GM12878 (cell line): ENCODE measurements at regions not wholly inside any gene's neighbourhood (a gene's known extent, or its start where the extent isn't known, plus 50 kb on each side); places are given as distances from the start of the nearest gene placed in this dataset.

Experiments used
- ATAC-seq: fragments of 200-7000 bp; cut with Tn5 transposase; 3 replicates; pipeline ENCODE4 v1.9.1; 2020; ENCODE audit warnings: mild to moderate bottlenecking, moderate library complexity
- BruUV-seq: library from RNA; stranded (reverse); fragments of 400-500 nt; replicated peaks from 2 replicates; lab custom pipeline; 2021; lab: Mats Ljungman, UMichigan
- CTCF ChIA-PET: fragments of 300-600 bp; sonication (Branson Sonifier 250); formaldehyde crosslinking; extraction: SDS; loops from one replicate; lab custom pipeline; 2021; ENCODE audit warnings: inconsistent platforms; lab: Yijun Ruan, JAX
- POLR2A ChIA-PET: fragments of 350-600 bp; formaldehyde crosslinking; extraction: SDS; loops from one replicate; lab custom pipeline; 2021; ENCODE audit warnings: inconsistent platforms; lab: Charles Lee
- RAD21 ChIA-PET: fragments of 300-600 bp; sonication (Branson Sonifier 250); formaldehyde crosslinking; loops from one replicate; lab custom pipeline; 2023; ENCODE audit warnings: antibody characterized with exemption; ENCODE audit not compliant: unreplicated experiment; lab: Charles Lee
- SMC1A ChIA-PET: fragments of 300-600 bp; sonication (Branson Sonifier 250); formaldehyde crosslinking; loops from one replicate; lab custom pipeline; 2023; ENCODE audit not compliant: unreplicated experiment, uncharacterized antibody; lab: Charles Lee
- DNase-seq: peaks from one replicate; pipeline ENCODE4 v3.0.0-alpha.2; 2011; ENCODE audit warnings: low read depth, low spot score
- FAIRE-seq: peaks from 3 replicates; lab custom pipeline; 2011; peaks lifted over from hg19 to GRCh38; lab: Jason Lieb, UNC
- H2AFZ ChIP-seq: 2 replicates; pipeline ENCODE4 v1.6.0; 2011; ENCODE audit warnings: low read depth, low read length, control low read depth; ENCODE audit not compliant: control insufficient read depth
- H3K27ac ChIP-seq: 2 replicates; pipeline ENCODE4 v1.5.1; 2011; ENCODE audit warnings: control low read depth; ENCODE audit not compliant: control insufficient read depth, insufficient read depth
- H3K27me3 ChIP-seq, 2 experiments: replicated peaks in 1 of 2; 2 replicates each; pipeline versions ENCODE4 v1.6.0 to v1.6.1; 2011; ENCODE audit warnings: low read length in 1 of 2; ENCODE audit not compliant: control insufficient read depth in 2 of 2, insufficient read depth in 2 of 2
- H3K36me3 ChIP-seq, 2 experiments: 2 replicates each; pipeline ENCODE4 v1.5.1; 2011; ENCODE audit warnings: low read length in 1 of 2; ENCODE audit not compliant: control insufficient read depth in 2 of 2, insufficient read depth in 2 of 2
- H3K4me1 ChIP-seq: 2 replicates; pipeline ENCODE4 v1.6.1; 2011; ENCODE audit warnings: mild to moderate bottlenecking, low read length, moderate library complexity, mixed read lengths; ENCODE audit not compliant: control insufficient read depth, insufficient read depth
- H3K4me2 ChIP-seq: 2 replicates; pipeline ENCODE4 v1.6.0; 2011; ENCODE audit warnings: control low read depth; ENCODE audit not compliant: control insufficient read depth, insufficient read depth
- H3K4me3 ChIP-seq: fragments of 200-600 bp; sonication (generic); 2 replicates; pipeline ENCODE4 v1.5.1; 2016
- H3K79me2 ChIP-seq: 2 replicates; pipeline ENCODE4 v1.6.0; 2011; ENCODE audit warnings: low read length; ENCODE audit not compliant: control insufficient read depth, insufficient read depth
- H3K9ac ChIP-seq: 2 replicates; pipeline ENCODE4 v1.8.0; 2011; ENCODE audit warnings: low read length, control low read depth, mixed read lengths; ENCODE audit not compliant: control insufficient read depth, insufficient read depth
- H3K9me3 ChIP-seq: replicated peaks from 3 replicates; pipeline ENCODE4 v1.5.1; 2011; ENCODE audit warnings: mild to moderate bottlenecking, low read length; ENCODE audit not compliant: control insufficient read depth, insufficient read depth
- H4K20me1 ChIP-seq: 2 replicates; pipeline ENCODE4 v1.6.0; 2011; ENCODE audit not compliant: control insufficient read depth, insufficient read depth
- MEF2B ChIP-seq: fragments of 450-650 bp; IDR thresholded peaks from 2 replicates; pipeline ENCODE4 v1.6.1; 2018; ENCODE audit warnings: mild to moderate bottlenecking, moderate library complexity; ENCODE audit not compliant: partially characterized antibody, poor library complexity, severe bottlenecking
- SMAD1 ChIP-seq: fragments of 450-650 bp; IDR thresholded peaks from 2 replicates; pipeline ENCODE4 v1.6.1; 2018; ENCODE audit warnings: mild to moderate bottlenecking, low read depth; ENCODE audit not compliant: partially characterized antibody
- SRF ChIP-seq, 2 experiments: IDR thresholded peaks; 2 replicates each; pipeline ENCODE4 v1.6.1; 2011; ENCODE audit warnings: low read depth in 2 of 2, low read length in 2 of 2, mild to moderate bottlenecking in 1 of 2, moderate library complexity in 1 of 2
- TARDBP ChIP-seq: IDR thresholded peaks from 2 replicates; pipeline ENCODE4 v1.6.1; 2016; ENCODE audit warnings: borderline replicate concordance
- ZNF384 ChIP-seq: IDR thresholded peaks from 2 replicates; pipeline ENCODE4 v1.6.1; 2012; ENCODE audit warnings: low read depth, mild to moderate bottlenecking, low read length, improper control_type of control experiment, borderline replicate concordance
- WGBS: methylation state at CpG from one replicate; pipeline ENCODE4 v1.1.6; 2016; ENCODE audit warnings: low lambda C conversion rate; ENCODE audit not compliant: insufficient replicate concordance, insufficient coverage; ENCODE audit errors: missing lambda C conversion rate; 5-methylcytosine and 5-hydroxymethylcytosine counted together
- in situ Hi-C: fragments of 300-500 bp; cut with MboI; formaldehyde crosslinking; loops from 9 replicates; pipeline ENCODE4 v1.14.3; 2018; ENCODE audit warnings: mixed read lengths
- intact Hi-C: fragments of 100-400 bp; cut with micrococcal nuclease; formaldehyde crosslinking; loops from one replicate; pipeline ENCODE4 v1.14.2; 2022; ENCODE audit not compliant: unreplicated experiment

- no peak overlapping the region for H3K27ac ChIP-seq
- intact Hi-C loops = no loop called here
- ChIA-PET CTCF (no interaction called here), SMC1A (no interaction called here)
- no peak overlapping the region for H3K4me2 ChIP-seq
- FAIRE-seq = no peak
- no peak overlapping the region for H3K4me3 ChIP-seq
- H3K4me1 ChIP-seq = no peaks in the 10 kb centered on the region
- no TSS peak for BruUV-seq
- H3K9me3 ChIP-seq = no peaks in the 10 kb centered on the region
- no peak for DNase-seq
- no peak overlapping the region for H3K9ac ChIP-seq
- 28% methylated on average over 5 of the region's 5 CpGs for WGBS
- no peaks in the 10 kb centered on the region for H3K27me3 ChIP-seq
- H3K36me3 ChIP-seq = no peaks in the 10 kb centered on the region
- H2AFZ ChIP-seq = no peak overlapping the region
- TF ChIP-seq TARDBP (no peak), MEF2B (no peak), SRF (IDR thresholded peaks at IDR 0.05; ENCODE audit: low read depth in 2 of 2, low read length in 2 of 2) (no peak), SMAD1 (no peak)
- TF ChIP-seq, all 136 proteins: peak for 0
- RAD21 ChIA-PET = no interaction called here
- in situ Hi-C loops = no loop called here
- POLR2A ChIA-PET = no interaction called here
- no peak for ATAC-seq
- no peaks in the 10 kb centered on the region for H4K20me1 ChIP-seq
- H3K79me2 ChIP-seq = no peaks in the 10 kb centered on the region
Observed at GRCh38 chr5:4159681-4160080, 564.0 kb downstream of the IRX1 start.

GRCh38 chr5:4164167-4164566, 568.5 kb downstream of the IRX1 start:
- intact Hi-C loops (no loop called here), in situ Hi-C loops (no loop called here)
- H3K4me3 ChIP-seq = no peak overlapping the region
- WGBS = 1% methylated on average over 5 of the region's 6 CpGs
- H3K27ac ChIP-seq = no peak overlapping the region
- SMC1A ChIA-PET = no interaction called here
- DNase-seq (no peak), FAIRE-seq (no peak), ATAC-seq (no peak)
- no peaks in the 10 kb centered on the region for H3K4me1 ChIP-seq
- no peaks in the 10 kb centered on the region for H3K79me2 ChIP-seq
- H3K4me2 ChIP-seq = no peak overlapping the region
- CTCF ChIA-PET = no interaction called here
- no peaks in the 10 kb centered on the region for H3K27me3 ChIP-seq
- H3K36me3 ChIP-seq = no peaks in the 10 kb centered on the region
- no peak overlapping the region for H2AFZ ChIP-seq
- RAD21 ChIA-PET = no interaction called here
- H3K9me3 ChIP-seq = no peaks in the 10 kb centered on the region
- POLR2A ChIA-PET = no interaction called here
- no TSS peak for BruUV-seq
- no peaks in the 10 kb centered on the region for H4K20me1 ChIP-seq
- no peak overlapping the region for H3K9ac ChIP-seq
- no peak for TF ChIP-seq ZNF384
